Right atrium auricular region (tissue), 2 donors: ENCODE measurements at regions not wholly inside any gene's neighbourhood (a gene's known extent, or its start where the extent isn't known, plus 50 kb on each side); places are given as distances from the start of the nearest gene placed in this dataset.
"Not testable (repeated sequence)": the region's sequence is repeated elsewhere in the genome, so short reads cannot be mapped to it uniquely, and the experiment has no call there.

Experiments
- DNase-seq: peaks from one replicate; pipeline ENCODE4 v3.0.0-alpha.2; 2019; ENCODE audit warnings: low spot score
- H3K27ac ChIP-seq, 2 donors: fragments of 200-600 bp; sonication (generic); 1 replicate in 1 of 2; 2 replicates in 1 of 2; pipeline ENCODE4 v1.5.1; 2016 to 2019
- H3K27me3 ChIP-seq, 2 donors: fragments of 200-600 bp; sonication (generic); one replicate each; pipeline versions ENCODE4 v1.5.1 to v1.6.0; 2017 to 2019
- H3K36me3 ChIP-seq: fragments of 200-600 bp; sonication (generic); one replicate; pipeline ENCODE4 v1.5.1; 2016
- H3K4me1 ChIP-seq, 2 donors: fragments of 200-600 bp; sonication (generic); one replicate each; pipeline versions ENCODE4 v1.5.1 to v1.6.0; 2017 to 2019
- H3K4me3 ChIP-seq, 2 donors: fragments of 200-600 bp; sonication (generic); 1 replicate in 1 of 2; 2 replicates in 1 of 2; pipeline ENCODE4 v1.5.1; 2017 to 2019; ENCODE audit warnings: mild to moderate bottlenecking in 1 of 2, moderate library complexity in 1 of 2
- H3K9me3 ChIP-seq, 2 donors: fragments of 200-600 bp; sonication (generic); one replicate each; pipeline ENCODE4 v1.5.1; 2019
- CTCF ChIP-seq, 2 donors: fragments of 200-600 bp; sonication (generic); IDR thresholded peaks; one replicate each; pipeline ENCODE4 v1.5.1; 2019; ENCODE audit warnings: antibody characterized with exemption in 2 of 2

GRCh38 chr1:10947691-10948462, 64.6 kb upstream of the TARDBP start:
- Histone ChIP-seq H3K9me3 (peaks cover 0 to 4% of the 10 kb centered on the region in 2 donors), H3K4me1 (peaks cover 0 to 13% of the 10 kb centered on the region in 2 donors), H3K27ac (no peak overlapping the region), H3K27me3 (no peaks in the 10 kb centered on the region), H3K4me3 (no peak overlapping the region), H3K36me3 (no peaks in the 10 kb centered on the region)
- DNase-seq: no peak
- no peak for TF ChIP-seq CTCF (IDR thresholded peaks at IDR 0.05)

GRCh38 chr1:10948463-10948775, 64.0 kb upstream of the TARDBP start:
- H3K36me3 ChIP-seq: no peaks in the 10 kb centered on the region
- peaks cover 0 to 9% of the 10 kb centered on the region in 2 donors for H3K9me3 ChIP-seq
- DNase-seq: no peak
- TF ChIP-seq CTCF (IDR thresholded peaks at IDR 0.05): no peak
- H3K27ac ChIP-seq: no peak overlapping the region
- no peak overlapping the region for H3K4me3 ChIP-seq
- H3K4me1 ChIP-seq: peaks cover 0 to 13% of the 10 kb centered on the region in 2 donors
- H3K27me3 ChIP-seq: no peaks in the 10 kb centered on the region

GRCh38 chr1:10950316-10951172, 61.9 kb upstream of the TARDBP start:
- DNase-seq: no peak
- no peaks in the 10 kb centered on the region for H3K36me3 ChIP-seq
- no peaks in the 10 kb centered on the region for H3K4me1 ChIP-seq
- H3K9me3 ChIP-seq: peaks cover 0 to 21% of the 10 kb centered on the region in 2 donors
- no peak for TF ChIP-seq CTCF (IDR thresholded peaks at IDR 0.05)
- H3K27ac ChIP-seq: no peak overlapping the region
- H3K27me3 ChIP-seq: no peaks in the 10 kb centered on the region
- no peak overlapping the region for H3K4me3 ChIP-seq

GRCh38 chr1:10951298-10951697, 61.2 kb upstream of the TARDBP start:
- not testable (repeated sequence) for H3K27ac ChIP-seq, DNase-seq, H3K27me3 ChIP-seq, H3K36me3 ChIP-seq, H3K4me3 ChIP-seq, H3K4me1 ChIP-seq
- H3K9me3 ChIP-seq: peaks cover 0 to 21% of the 10 kb centered on the region in 2 donors

GRCh38 chr1:10951961-10952360, 60.5 kb upstream of the TARDBP start:
- DNase-seq: no peak
- Histone ChIP-seq H3K27ac (no peak overlapping the region), H3K27me3 (no peaks in the 10 kb centered on the region), H3K9me3 (peaks cover 0 to 21% of the 10 kb centered on the region in 2 donors), H3K4me3 (no peak overlapping the region), H3K4me1 (peaks cover 0 to 3% of the 10 kb centered on the region in 2 donors), H3K36me3 (no peaks in the 10 kb centered on the region)
- TF ChIP-seq CTCF (IDR thresholded peaks at IDR 0.05): no peak

- H3K4me3 ChIP-seq: no peak overlapping the region
- H3K4me1 ChIP-seq: peaks cover 0 to 11% of the 10 kb centered on the region in 2 donors
- H3K36me3 ChIP-seq: no peaks in the 10 kb centered on the region
- no peak overlapping the region for H3K27ac ChIP-seq
- H3K27me3 ChIP-seq: no peaks in the 10 kb centered on the region
- DNase-seq: no peak
- H3K9me3 ChIP-seq: peaks cover 0 to 21% of the 10 kb centered on the region in 2 donors
- no peak for TF ChIP-seq CTCF (IDR thresholded peaks at IDR 0.05)
These were observed 58.8 kb upstream of the TARDBP start for GRCh38 chr1:10953505-10954193.
